ENCODE measurements at regions not wholly inside any gene's neighbourhood (a gene's known extent, or its start where the extent isn't known, plus 50 kb on each side); places are given as distances from the start of the nearest gene placed in this dataset.

GRCh38 chr16:51649631-51650030 lies 498.6 kb upstream of the SALL1 start:
- no peak for DNase-seq (ENCODE audit: low read depth)
- no peak overlapping the region for H3K4me3 ChIP-seq (ENCODE audit: low read length)
- no peak for TF ChIP-seq CTCF (IDR thresholded peaks at IDR 0.05; ENCODE audit: insufficient read depth, low read depth, low read length, missing control alignments)

GRCh38 chr16:51648526-51648925 lies 497.5 kb upstream of the SALL1 start:
- TF ChIP-seq CTCF (IDR thresholded peaks at IDR 0.05; ENCODE audit: insufficient read depth, low read depth, low read length, missing control alignments) = no peak
- H3K4me3 ChIP-seq (ENCODE audit: low read length) = no peak overlapping the region
- no peak for DNase-seq (ENCODE audit: low read depth)

- no peak for DNase-seq (ENCODE audit: low read depth)
- no peak for TF ChIP-seq CTCF (IDR thresholded peaks at IDR 0.05; ENCODE audit: insufficient read depth, low read depth, low read length, missing control alignments)
- H3K4me3 ChIP-seq (ENCODE audit: low read length) = no peak overlapping the region
These were observed 490.2 kb upstream of the SALL1 start for GRCh38 chr16:51641191-51641765.

- DNase-seq (ENCODE audit: low read depth) = no peak
- H3K4me3 ChIP-seq (ENCODE audit: low read length) = no peak overlapping the region
- TF ChIP-seq CTCF (IDR thresholded peaks at IDR 0.05; ENCODE audit: insufficient read depth, low read depth, low read length, missing control alignments) = no peak
These were observed 489.1 kb upstream of the SALL1 start for GRCh38 chr16:51640196-51640595.

GRCh38 chr16:51638339-51639135 lies 487.5 kb upstream of the SALL1 start:
- TF ChIP-seq CTCF (IDR thresholded peaks at IDR 0.05; ENCODE audit: insufficient read depth, low read depth, low read length, missing control alignments) = no peak
- peak; percentile 54 for DNase-seq (ENCODE audit: low read depth)
- H3K4me3 ChIP-seq (ENCODE audit: low read length) = no peak overlapping the region

GRCh38 chr16:51637770-51638094 lies 486.7 kb upstream of the SALL1 start:
- peak; percentile 19 for DNase-seq (ENCODE audit: low read depth)
- no peak overlapping the region for H3K4me3 ChIP-seq (ENCODE audit: low read length)
- no peak for TF ChIP-seq CTCF (IDR thresholded peaks at IDR 0.05; ENCODE audit: insufficient read depth, low read depth, low read length, missing control alignments)

Data from epithelial cell of esophagus (primary cell).